Stimulated activated effector memory CD8-positive, alpha-beta T cell treated with anti-CD3 and anti-CD28 coated beads, Interleukin-12 subunit alpha, Interleukin-12 subunit beta, amount 100 ng/mL, for 72 hours (primary cell): ENCODE measurements at regions not wholly inside any gene's neighbourhood (a gene's known extent, or its start where the extent isn't known, plus 50 kb on each side); places are given as distances from the start of the nearest gene placed in this dataset.

Source experiments
- ATAC-seq: fragments of 150-1000 bp; cut with Tn5 transposase; 2 replicates; pipeline ENCODE4 v1.10.0; 2021
- DNase-seq, 2 donors: peaks; one replicate each; pipeline ENCODE4 v3.0.0; 2021 to 2022; ENCODE audit warnings: low spot score in 2 of 2
- H3K27ac Mint-ChIP-seq: one replicate; pipeline ENCODE4 v1.8.0; 2022; ENCODE audit warnings: mild to moderate bottlenecking, mixed read lengths
- H3K36me3 Mint-ChIP-seq: one replicate; pipeline ENCODE4 v1.8.0; 2022; ENCODE audit warnings: mild to moderate bottlenecking, mixed read lengths
- H3K4me1 Mint-ChIP-seq: one replicate; pipeline ENCODE4 v1.8.0; 2022; ENCODE audit warnings: mixed read lengths
- H3K4me3 Mint-ChIP-seq: one replicate; pipeline ENCODE4 v1.8.0; 2022; ENCODE audit warnings: mild to moderate bottlenecking, mixed read lengths
- H3K9me3 Mint-ChIP-seq: one replicate; pipeline ENCODE4 v1.8.0; 2022; ENCODE audit warnings: mixed read lengths

GRCh38 chr2:238974081-238974480, 126.2 kb downstream of the TWIST2 start:
- H3K36me3 Mint-ChIP-seq: no peaks in the 10 kb centered on the region
- ATAC-seq (no peak), DNase-seq (no peak)
- peaks cover 14% of the 10 kb centered on the region for H3K9me3 Mint-ChIP-seq
- no peak overlapping the region for H3K27ac Mint-ChIP-seq
- H3K4me3 Mint-ChIP-seq: no peak overlapping the region
- H3K4me1 Mint-ChIP-seq: peaks cover 5% of the 10 kb centered on the region

- no peak for DNase-seq
- no peaks in the 10 kb centered on the region for H3K36me3 Mint-ChIP-seq
- H3K4me1 Mint-ChIP-seq: peaks cover 5% of the 10 kb centered on the region
- no peak for ATAC-seq
- H3K27ac Mint-ChIP-seq: no peak overlapping the region
- H3K4me3 Mint-ChIP-seq: no peak overlapping the region
- peaks cover 14% of the 10 kb centered on the region for H3K9me3 Mint-ChIP-seq
Observed at GRCh38 chr2:238974501-238975166, 126.7 kb downstream of the TWIST2 start.

- Mint-ChIP-seq H3K36me3 (no peaks in the 10 kb centered on the region), H3K4me1 (peaks cover 2% of the 10 kb centered on the region), H3K9me3 (peaks cover 14% of the 10 kb centered on the region), H3K27ac (no peak overlapping the region), H3K4me3 (no peak overlapping the region)
- ATAC-seq: no peak
- no peak for DNase-seq
Observed at GRCh38 chr2:238975408-238975807, 127.5 kb downstream of the TWIST2 start.

GRCh38 chr2:238978497-238978896, 130.6 kb downstream of the TWIST2 start:
- DNase-seq (no peak), ATAC-seq (no peak)
- H3K4me1 Mint-ChIP-seq: no peaks in the 10 kb centered on the region
- H3K4me3 Mint-ChIP-seq: no peak overlapping the region
- no peak overlapping the region for H3K27ac Mint-ChIP-seq
- H3K9me3 Mint-ChIP-seq: peaks cover 14% of the 10 kb centered on the region
- no peaks in the 10 kb centered on the region for H3K36me3 Mint-ChIP-seq

GRCh38 chr2:238979636-238980035, 131.8 kb downstream of the TWIST2 start:
- DNase-seq (no peak), ATAC-seq (no peak)
- no peaks in the 10 kb centered on the region for H3K36me3 Mint-ChIP-seq
- no peak overlapping the region for H3K4me3 Mint-ChIP-seq
- no peaks in the 10 kb centered on the region for H3K4me1 Mint-ChIP-seq
- peaks cover 14% of the 10 kb centered on the region for H3K9me3 Mint-ChIP-seq
- no peak overlapping the region for H3K27ac Mint-ChIP-seq

GRCh38 chr2:238985041-238985729, 137.3 kb downstream of the TWIST2 start:
- H3K36me3 Mint-ChIP-seq: no peaks in the 10 kb centered on the region
- H3K27ac Mint-ChIP-seq: no peak overlapping the region
- H3K9me3 Mint-ChIP-seq: no peaks in the 10 kb centered on the region
- DNase-seq (no peak), ATAC-seq (no peak)
- H3K4me3 Mint-ChIP-seq: no peak overlapping the region
- H3K4me1 Mint-ChIP-seq: no peaks in the 10 kb centered on the region

GRCh38 chr2:238985931-238986446, 138.1 kb downstream of the TWIST2 start:
- ATAC-seq (no peak), DNase-seq (no peak)
- Mint-ChIP-seq H3K4me1 (no peaks in the 10 kb centered on the region), H3K36me3 (no peaks in the 10 kb centered on the region), H3K4me3 (no peak overlapping the region), H3K27ac (no peak overlapping the region), H3K9me3 (no peaks in the 10 kb centered on the region)

- no peak overlapping the region for H3K27ac Mint-ChIP-seq
Observed at GRCh38 chr2:238986491-238987351, 138.8 kb downstream of the TWIST2 start.

GRCh38 chr2:238987352-238987981, 139.6 kb downstream of the TWIST2 start:
- Mint-ChIP-seq H3K36me3 (no peaks in the 10 kb centered on the region), H3K4me1 (no peaks in the 10 kb centered on the region)
- ATAC-seq: no peak

More at GRCh38 chr2:238986491-238987351, 138.8 kb downstream of the TWIST2 start:
- no peaks in the 10 kb centered on the region for H3K36me3 Mint-ChIP-seq
- no peaks in the 10 kb centered on the region for H3K4me1 Mint-ChIP-seq
- DNase-seq (no peak), ATAC-seq (no peak)
- H3K9me3 Mint-ChIP-seq: no peaks in the 10 kb centered on the region
- no peak overlapping the region for H3K4me3 Mint-ChIP-seq

GRCh38 chr2:238988105-238988504, 140.2 kb downstream of the TWIST2 start:
- ATAC-seq (no peak), DNase-seq (no peak)
- Mint-ChIP-seq H3K4me1 (no peaks in the 10 kb centered on the region), H3K9me3 (no peaks in the 10 kb centered on the region), H3K36me3 (no peaks in the 10 kb centered on the region), H3K27ac (no peak overlapping the region), H3K4me3 (no peak overlapping the region)

More at GRCh38 chr2:238987352-238987981, 139.6 kb downstream of the TWIST2 start:
- no peak overlapping the region for H3K27ac Mint-ChIP-seq
- H3K4me3 Mint-ChIP-seq: no peak overlapping the region
- no peak for DNase-seq
- no peaks in the 10 kb centered on the region for H3K9me3 Mint-ChIP-seq

- ATAC-seq (peak; percentile 28), DNase-seq (no peak)
- Mint-ChIP-seq H3K9me3 (no peaks in the 10 kb centered on the region), H3K4me3 (no peak overlapping the region), H3K36me3 (no peaks in the 10 kb centered on the region), H3K4me1 (no peaks in the 10 kb centered on the region), H3K27ac (no peak overlapping the region)
Observed at GRCh38 chr2:238988752-238989151, 140.9 kb downstream of the TWIST2 start.

- Mint-ChIP-seq H3K27ac (no peak overlapping the region), H3K4me3 (no peak overlapping the region), H3K4me1 (no peaks in the 10 kb centered on the region)
Observed at GRCh38 chr2:238989484-238989883, 141.6 kb downstream of the TWIST2 start.

GRCh38 chr2:238994432-238994831, 146.5 kb downstream of the TWIST2 start:
- H3K36me3 Mint-ChIP-seq: peaks cover 6% of the 10 kb centered on the region
- DNase-seq: no peak
- no peaks in the 10 kb centered on the region for H3K4me1 Mint-ChIP-seq
- H3K9me3 Mint-ChIP-seq: no peaks in the 10 kb centered on the region
- H3K4me3 Mint-ChIP-seq: no peak overlapping the region
- ATAC-seq: no peak
- H3K27ac Mint-ChIP-seq: no peak overlapping the region

More at GRCh38 chr2:238989484-238989883, 141.6 kb downstream of the TWIST2 start:
- H3K36me3 Mint-ChIP-seq: no peaks in the 10 kb centered on the region
- ATAC-seq (no peak), DNase-seq (no peak)
- H3K9me3 Mint-ChIP-seq: no peaks in the 10 kb centered on the region

- H3K4me1 Mint-ChIP-seq: no peaks in the 10 kb centered on the region
- ATAC-seq: no peak
- H3K4me3 Mint-ChIP-seq: no peak overlapping the region
- peaks cover 6% of the 10 kb centered on the region for H3K36me3 Mint-ChIP-seq
- no peak for DNase-seq
- no peaks in the 10 kb centered on the region for H3K9me3 Mint-ChIP-seq
- no peak overlapping the region for H3K27ac Mint-ChIP-seq
Observed at GRCh38 chr2:238994876-238995275, 147.0 kb downstream of the TWIST2 start.

GRCh38 chr2:238995634-238996033, 147.7 kb downstream of the TWIST2 start:
- ATAC-seq: no peak
- H3K36me3 Mint-ChIP-seq: peaks cover 6% of the 10 kb centered on the region
- DNase-seq: no peak
- no peak overlapping the region for H3K27ac Mint-ChIP-seq
- no peak overlapping the region for H3K4me3 Mint-ChIP-seq
- H3K9me3 Mint-ChIP-seq: no peaks in the 10 kb centered on the region
- no peaks in the 10 kb centered on the region for H3K4me1 Mint-ChIP-seq
